ENCODE measurements at regions not wholly inside any gene's neighbourhood (a gene's known extent, or its start where the extent isn't known, plus 50 kb on each side); places are given as distances from the start of the nearest gene placed in this dataset.
"Not testable (repeated sequence)": the region's sequence is repeated elsewhere in the genome, so short reads cannot be mapped to it uniquely, and the experiment has no call there.

- DNase-seq: no peak
These were observed 379.9 kb upstream of the RASGRP1 start for GRCh38 chr15:38944536-38944935.

- no peak for DNase-seq
These were observed 381.1 kb upstream of the RASGRP1 start for GRCh38 chr15:38945551-38946298.

- DNase-seq: no peak
These were observed 389.5 kb upstream of the RASGRP1 start for GRCh38 chr15:38954090-38954489.

- DNase-seq: no peak
These were observed 396.8 kb upstream of the RASGRP1 start for GRCh38 chr15:38961456-38961855.

- DNase-seq: no peak
These were observed 397.3 kb upstream of the RASGRP1 start for GRCh38 chr15:38961931-38962330.

GRCh38 chr15:38972831-38973230 lies 408.2 kb upstream of the RASGRP1 start:
- no peak for DNase-seq

- no peak for DNase-seq
These were observed 410.8 kb upstream of the RASGRP1 start for GRCh38 chr15:38975282-38975990.

GRCh38 chr15:38991126-38991525 lies 426.5 kb upstream of the RASGRP1 start:
- DNase-seq: no peak

- no peak for DNase-seq
These were observed 427.1 kb upstream of the RASGRP1 start for GRCh38 chr15:38991701-38992100.

- no peak for DNase-seq
These were observed 427.9 kb upstream of the RASGRP1 start for GRCh38 chr15:38992506-38992905.

- no peak for DNase-seq
These were observed 428.3 kb upstream of the RASGRP1 start for GRCh38 chr15:38992930-38993329.

GRCh38 chr15:38994310-38994709 lies 429.7 kb upstream of the RASGRP1 start:
- peak in 1 of 56 donors; percentile 10 for DNase-seq

- no peak for DNase-seq
These were observed 431.6 kb upstream of the RASGRP1 start for GRCh38 chr15:38996111-38996631.

- no peak for DNase-seq
These were observed 433.2 kb upstream of the RASGRP1 start for GRCh38 chr15:38997841-38998240.

- no peak for DNase-seq
These were observed 435.6 kb upstream of the RASGRP1 start for GRCh38 chr15:39000008-39000734.

- DNase-seq: no peak
These were observed 445.1 kb upstream of the RASGRP1 start for GRCh38 chr15:39009740-39010139.

- not testable (repeated sequence) for DNase-seq
These were observed 446.5 kb upstream of the RASGRP1 start for GRCh38 chr15:39011066-39011465.

GRCh38 chr15:39013262-39013661 lies 448.6 kb upstream of the RASGRP1 start:
- no peak for DNase-seq

GRCh38 chr15:39014682-39015081 lies 450.1 kb upstream of the RASGRP1 start:
- DNase-seq: no peak

- DNase-seq: no peak
These were observed 452.1 kb upstream of the RASGRP1 start for GRCh38 chr15:39016706-39017105.

- DNase-seq: no peak
These were observed 454.4 kb upstream of the RASGRP1 start for GRCh38 chr15:39018966-39019365.

GRCh38 chr15:39021341-39021740 lies 456.7 kb upstream of the RASGRP1 start:
- DNase-seq: no peak
